Panc1 (cell line): ENCODE measurements at regions not wholly inside any gene's neighbourhood (a gene's known extent, or its start where the extent isn't known, plus 50 kb on each side); places are given as distances from the start of the nearest gene placed in this dataset.

ENCODE experiments used
- ATAC-seq: fragments of 200-7000 bp; cut with Tn5 transposase; 2 replicates; pipeline ENCODE4 v1.9.1; 2020; ENCODE audit warnings: mild to moderate bottlenecking, moderate library complexity
- BruUV-seq: library from RNA; stranded (reverse); fragments of 400-500 nt; replicated peaks from 2 replicates; lab custom pipeline; 2021; lab: Mats Ljungman, UMichigan
- CTCF ChIA-PET: fragments of 300-600 bp; sonication (Branson Sonifier 250); formaldehyde crosslinking; loops from one replicate; lab custom pipeline; 2022; ENCODE audit warnings: antibody characterized with exemption; lab: Charles Lee
- POLR2A ChIA-PET: fragments of 300-600 bp; sonication (Branson Sonifier 250); formaldehyde crosslinking; loops from one replicate; lab custom pipeline; 2022; ENCODE audit warnings: antibody characterized with exemption; lab: Charles Lee
- DNase-seq: peaks from one replicate; pipeline ENCODE4 v3.0.0-alpha.2; 2010; ENCODE audit warnings: low read depth, low spot score
- H3K27ac ChIP-seq: 2 replicates; pipeline ENCODE4 v1.5.1; 2011; ENCODE audit warnings: mild to moderate bottlenecking, low read length, inconsistent platforms
- H3K27me3 ChIP-seq: fragments of 200-500 bp; sonication (Bioruptor generic); 2 replicates; pipeline ENCODE4 v1.6.0; 2014; ENCODE audit warnings: low read length, inconsistent platforms; ENCODE audit not compliant: control insufficient read depth, insufficient read depth
- H3K36me3 ChIP-seq: fragments of 200-500 bp; sonication (Bioruptor generic); 2 replicates; pipeline ENCODE4 v1.5.1; 2014; ENCODE audit warnings: inconsistent platforms, mild to moderate bottlenecking, low read length, moderate library complexity; ENCODE audit not compliant: control insufficient read depth, insufficient read depth
- H3K4me1 ChIP-seq: 2 replicates; pipeline ENCODE4 v1.5.1; 2011; ENCODE audit warnings: inconsistent platforms, mild to moderate bottlenecking, low read length, moderate library complexity; ENCODE audit not compliant: control insufficient read depth, insufficient read depth
- H3K4me3 ChIP-seq, 2 experiments: 2 replicates each; pipeline ENCODE4 v1.5.1; 2011 to 2012; ENCODE audit warnings: low read depth in 2 of 2, low read length in 2 of 2, mild to moderate bottlenecking in 2 of 2, inconsistent platforms in 1 of 2, moderate library complexity in 1 of 2
- H3K9me3 ChIP-seq: fragments of 200-500 bp; sonication (Bioruptor generic); 2 replicates; pipeline ENCODE4 v1.5.1; 2014; ENCODE audit warnings: low read depth, mild to moderate bottlenecking, inconsistent platforms, low read length, moderate library complexity; ENCODE audit not compliant: control insufficient read depth, insufficient read depth
- POLR2AphosphoS5 ChIP-seq: IDR thresholded peaks from 2 replicates; pipeline ENCODE4 v1.6.1; 2012; ENCODE audit warnings: mild to moderate bottlenecking, low read depth, low read length, moderate library complexity
- SIN3A ChIP-seq: IDR thresholded peaks from 2 replicates; pipeline ENCODE4 v1.6.1; 2012; ENCODE audit warnings: low read depth, mild to moderate bottlenecking, low read length, moderate library complexity, borderline replicate concordance; ENCODE audit not compliant: insufficient read depth
- TCF7L2 ChIP-seq: IDR thresholded peaks from 2 replicates; pipeline ENCODE4 v1.6.1; 2011; ENCODE audit warnings: mild to moderate bottlenecking, low read depth, low read length, inconsistent platforms
- in situ Hi-C: cut with HindIII; loops from 2 replicates; pipeline ENCODE4 v1.10.0; 2016; ENCODE audit warnings: low sequenced_read_pairs, low pct_unique_long_range_greater_than_20kb
- intact Hi-C: fragments of 100-400 bp; cut with micrococcal nuclease; formaldehyde crosslinking; loops from one replicate; pipeline ENCODE4 v1.10.0; 2022; ENCODE audit not compliant: unreplicated experiment
- TF ChIP-seq, protein P1 (sequence below), 2 experiments: IDR thresholded peaks; 2 replicates each; pipeline ENCODE4 v1.6.1; 2011 to 2012; ENCODE audit warnings: low read depth in 2 of 2, control low read depth in 1 of 2, low read length in 1 of 2, mild to moderate bottlenecking in 1 of 2, moderate library complexity in 1 of 2; ENCODE audit not compliant: insufficient read depth in 1 of 2
- TF ChIP-seq, protein P2 (sequence below): fragments of 450-650 bp; IDR thresholded peaks from 2 replicates; pipeline ENCODE4 v1.5.1; 2017; ENCODE audit warnings: mild to moderate bottlenecking

DNA sequence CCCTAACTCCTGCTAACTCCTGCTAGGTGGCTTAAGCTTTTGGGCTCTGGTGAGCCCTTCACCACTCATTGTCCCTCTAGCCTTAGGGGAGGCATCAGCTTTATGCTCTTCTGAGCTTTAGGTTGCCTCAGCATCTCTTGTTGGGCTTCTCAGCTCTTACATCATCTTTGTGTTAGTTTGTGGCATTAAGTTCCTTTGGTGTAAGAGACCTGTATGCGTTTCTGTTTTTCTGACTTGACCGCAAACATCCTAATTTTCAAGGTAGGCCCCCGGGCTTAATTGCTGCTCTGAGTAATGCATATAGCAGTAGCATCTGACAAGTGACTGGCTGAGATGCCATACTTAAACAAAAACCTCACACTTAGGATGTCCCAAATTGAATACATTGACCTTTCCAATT, 287.8 kb upstream of the TUT7 start:
- ChIA-PET CTCF (no interaction called here), POLR2A (interaction anchor here (0.5 kb wide), 1 partner anchor 30 kb away, joined by 3 read pairs; no protein-coding TSS in a partner anchor)
- TF ChIP-seq, protein P1, sequence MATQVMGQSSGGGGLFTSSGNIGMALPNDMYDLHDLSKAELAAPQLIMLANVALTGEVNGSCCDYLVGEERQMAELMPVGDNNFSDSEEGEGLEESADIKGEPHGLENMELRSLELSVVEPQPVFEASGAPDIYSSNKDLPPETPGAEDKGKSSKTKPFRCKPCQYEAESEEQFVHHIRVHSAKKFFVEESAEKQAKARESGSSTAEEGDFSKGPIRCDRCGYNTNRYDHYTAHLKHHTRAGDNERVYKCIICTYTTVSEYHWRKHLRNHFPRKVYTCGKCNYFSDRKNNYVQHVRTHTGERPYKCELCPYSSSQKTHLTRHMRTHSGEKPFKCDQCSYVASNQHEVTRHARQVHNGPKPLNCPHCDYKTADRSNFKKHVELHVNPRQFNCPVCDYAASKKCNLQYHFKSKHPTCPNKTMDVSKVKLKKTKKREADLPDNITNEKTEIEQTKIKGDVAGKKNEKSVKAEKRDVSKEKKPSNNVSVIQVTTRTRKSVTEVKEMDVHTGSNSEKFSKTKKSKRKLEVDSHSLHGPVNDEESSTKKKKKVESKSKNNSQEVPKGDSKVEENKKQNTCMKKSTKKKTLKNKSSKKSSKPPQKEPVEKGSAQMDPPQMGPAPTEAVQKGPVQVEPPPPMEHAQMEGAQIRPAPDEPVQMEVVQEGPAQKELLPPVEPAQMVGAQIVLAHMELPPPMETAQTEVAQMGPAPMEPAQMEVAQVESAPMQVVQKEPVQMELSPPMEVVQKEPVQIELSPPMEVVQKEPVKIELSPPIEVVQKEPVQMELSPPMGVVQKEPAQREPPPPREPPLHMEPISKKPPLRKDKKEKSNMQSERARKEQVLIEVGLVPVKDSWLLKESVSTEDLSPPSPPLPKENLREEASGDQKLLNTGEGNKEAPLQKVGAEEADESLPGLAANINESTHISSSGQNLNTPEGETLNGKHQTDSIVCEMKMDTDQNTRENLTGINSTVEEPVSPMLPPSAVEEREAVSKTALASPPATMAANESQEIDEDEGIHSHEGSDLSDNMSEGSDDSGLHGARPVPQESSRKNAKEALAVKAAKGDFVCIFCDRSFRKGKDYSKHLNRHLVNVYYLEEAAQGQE (IDR thresholded peaks at IDR 0.05; ENCODE audit: insufficient read depth in 1 of 2, low read depth in 2 of 2, low read length in 1 of 2), result no peak
- TF ChIP-seq SIN3A (no peak), TCF7L2 (no peak)
- TF ChIP-seq, protein P2, sequence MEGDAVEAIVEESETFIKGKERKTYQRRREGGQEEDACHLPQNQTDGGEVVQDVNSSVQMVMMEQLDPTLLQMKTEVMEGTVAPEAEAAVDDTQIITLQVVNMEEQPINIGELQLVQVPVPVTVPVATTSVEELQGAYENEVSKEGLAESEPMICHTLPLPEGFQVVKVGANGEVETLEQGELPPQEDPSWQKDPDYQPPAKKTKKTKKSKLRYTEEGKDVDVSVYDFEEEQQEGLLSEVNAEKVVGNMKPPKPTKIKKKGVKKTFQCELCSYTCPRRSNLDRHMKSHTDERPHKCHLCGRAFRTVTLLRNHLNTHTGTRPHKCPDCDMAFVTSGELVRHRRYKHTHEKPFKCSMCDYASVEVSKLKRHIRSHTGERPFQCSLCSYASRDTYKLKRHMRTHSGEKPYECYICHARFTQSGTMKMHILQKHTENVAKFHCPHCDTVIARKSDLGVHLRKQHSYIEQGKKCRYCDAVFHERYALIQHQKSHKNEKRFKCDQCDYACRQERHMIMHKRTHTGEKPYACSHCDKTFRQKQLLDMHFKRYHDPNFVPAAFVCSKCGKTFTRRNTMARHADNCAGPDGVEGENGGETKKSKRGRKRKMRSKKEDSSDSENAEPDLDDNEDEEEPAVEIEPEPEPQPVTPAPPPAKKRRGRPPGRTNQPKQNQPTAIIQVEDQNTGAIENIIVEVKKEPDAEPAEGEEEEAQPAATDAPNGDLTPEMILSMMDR, result no peak
- Histone ChIP-seq H3K27ac (no peak overlapping the region), H3K4me1 (no peaks in the 10 kb centered on the region), H3K9me3 (no peaks in the 10 kb centered on the region), H3K4me3 (no peak overlapping the region), H3K27me3 (no peaks in the 10 kb centered on the region), H3K36me3 (no peaks in the 10 kb centered on the region)
- ATAC-seq (no peak), DNase-seq (no peak)
- intact Hi-C loops (no loop called here), in situ Hi-C loops (no loop called here)
- BruUV-seq, result no TSS peak

DNA sequence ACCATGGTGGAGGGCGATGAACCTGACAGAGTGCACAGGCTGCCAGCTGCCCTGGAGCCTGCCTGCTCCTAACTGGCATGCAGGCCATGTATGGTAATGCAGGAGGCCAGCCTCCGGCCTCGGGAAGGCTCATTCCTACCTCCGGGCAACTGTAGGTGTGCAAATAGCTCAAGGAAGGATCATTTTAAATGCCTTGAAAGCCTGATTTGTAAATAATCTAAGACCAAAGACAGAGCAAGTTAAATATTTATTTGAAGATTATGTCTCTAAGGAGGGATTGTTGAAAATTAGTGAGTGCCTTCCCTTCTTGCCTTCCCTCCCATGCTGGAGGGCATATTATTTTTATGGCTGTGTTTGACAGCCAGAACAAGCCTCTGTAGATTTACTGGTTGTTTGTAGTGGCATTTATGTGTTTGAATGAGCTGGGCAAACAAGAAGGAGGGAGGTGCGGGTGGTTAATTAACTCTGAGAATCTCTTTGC, 285.7 kb upstream of the TUT7 start:
- in situ Hi-C loops (no loop called here), intact Hi-C loops (no loop called here)
- Histone ChIP-seq H3K36me3 (no peaks in the 10 kb centered on the region), H3K4me1 (no peaks in the 10 kb centered on the region), H3K9me3 (no peaks in the 10 kb centered on the region), H3K27ac (no peak overlapping the region), H3K4me3 (no peak overlapping the region), H3K27me3 (no peaks in the 10 kb centered on the region)
- CTCF ChIA-PET, result no interaction called here
- POLR2A ChIA-PET, result no interaction called here
- ATAC-seq (no peak), DNase-seq (no peak)
- no peak for TF ChIP-seq SIN3A
- TF ChIP-seq, protein P1 (IDR thresholded peaks at IDR 0.05; ENCODE audit: insufficient read depth in 1 of 2, low read depth in 2 of 2, low read length in 1 of 2), result no peak
- TF ChIP-seq, protein P2, result no peak
- TF ChIP-seq TCF7L2, result no peak
- TF ChIP-seq POLR2AphosphoS5, result no peak
- no TSS peak for BruUV-seq
